NCI-H446 (cell line): ENCODE measurements at regions not wholly inside any gene's neighbourhood (a gene's known extent, or its start where the extent isn't known, plus 50 kb on each side); places are given as distances from the start of the nearest gene placed in this dataset.

Experiments used
- DNase-seq, 2 experiments: peaks; one replicate each; lab custom pipeline; 2025; lab: John Stamatoyannopoulos, UW

DNA sequence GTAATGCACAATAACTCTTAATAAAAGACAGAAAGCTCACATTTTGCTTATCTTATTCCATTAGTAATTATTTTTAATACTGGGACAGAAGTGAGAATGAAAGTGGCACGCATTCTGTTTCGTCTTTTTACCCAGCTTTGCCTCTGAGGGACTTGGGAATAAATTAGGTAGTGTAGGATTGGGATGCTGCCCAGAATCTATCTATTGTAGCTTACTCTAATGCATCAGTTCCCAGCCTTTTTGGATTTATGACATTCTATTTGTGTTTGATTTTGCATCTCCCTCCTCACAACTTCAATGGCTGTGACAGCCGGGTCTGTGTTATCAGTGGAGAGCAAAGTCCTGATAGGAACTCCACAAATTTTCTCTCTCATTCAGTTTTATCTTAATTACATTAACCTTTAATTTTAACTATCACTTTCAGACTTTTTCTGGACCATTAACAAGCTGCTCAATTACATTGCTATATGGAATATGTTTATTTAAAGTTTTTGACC is 62.9 kb upstream of the TULP4 start:
- peak; percentile 11 to 22 for DNase-seq

DNA sequence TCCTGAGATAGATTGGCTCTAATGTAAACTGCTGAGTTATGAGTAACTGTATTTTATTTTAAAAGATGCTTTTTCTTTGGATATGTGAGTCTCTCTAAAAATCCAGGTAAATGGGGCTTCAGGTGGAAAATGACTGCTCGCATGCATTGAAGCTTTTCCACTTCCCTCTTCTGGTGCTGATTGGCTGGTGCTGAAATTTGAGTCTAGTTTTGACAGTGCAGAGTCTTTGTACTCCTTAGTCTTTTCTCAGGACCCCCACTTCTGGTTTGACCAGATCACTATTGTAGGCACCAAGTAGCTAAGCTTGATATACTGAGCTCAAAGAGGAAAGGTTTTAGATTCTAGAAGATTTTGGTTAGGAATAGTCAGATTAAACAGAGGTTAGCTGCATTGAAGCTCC is 60.7 kb upstream of the TULP4 start:
- DNase-seq: no peak

- no peak for DNase-seq
Observed at GRCh38 chr6:158253248-158253647, 59.0 kb upstream of the TULP4 start.

GRCh38 chr6:158255275-158255988 is 56.8 kb upstream of the TULP4 start:
- DNase-seq: no peak

DNA sequence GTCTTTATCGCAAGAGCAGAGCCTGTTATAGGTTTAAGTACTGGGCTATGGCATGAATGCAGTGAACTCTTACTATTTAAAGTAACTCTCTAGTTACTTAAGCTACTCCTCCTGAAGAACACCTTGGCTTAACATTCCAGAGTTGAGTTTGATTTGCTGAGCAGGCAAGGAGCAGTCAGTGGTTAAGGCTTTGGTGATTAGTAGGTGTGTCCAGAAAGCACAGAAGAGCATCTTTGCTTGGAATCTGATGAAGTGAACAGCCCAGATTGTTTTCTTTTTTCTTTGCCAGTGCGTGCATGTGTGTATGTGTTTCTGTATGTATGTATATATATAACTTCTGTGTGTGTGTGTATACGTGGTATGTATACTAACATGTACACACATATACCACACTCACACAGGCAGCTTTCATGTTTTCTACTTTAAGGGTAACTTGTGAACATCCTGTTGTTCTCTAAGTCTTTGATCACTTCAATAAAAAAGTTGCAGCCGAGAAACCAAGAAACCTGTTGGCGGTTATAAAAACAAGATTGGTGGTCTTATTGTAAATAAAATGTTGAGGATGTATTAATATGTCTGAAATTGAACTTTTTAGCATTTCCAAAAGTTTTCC is 56.2 kb upstream of the TULP4 start:
- no peak for DNase-seq

GRCh38 chr6:158256746-158257424 is 55.4 kb upstream of the TULP4 start:
- no peak for DNase-seq

- DNase-seq: no peak
Observed at GRCh38 chr6:158257425-158257759, 54.9 kb upstream of the TULP4 start.

DNA sequence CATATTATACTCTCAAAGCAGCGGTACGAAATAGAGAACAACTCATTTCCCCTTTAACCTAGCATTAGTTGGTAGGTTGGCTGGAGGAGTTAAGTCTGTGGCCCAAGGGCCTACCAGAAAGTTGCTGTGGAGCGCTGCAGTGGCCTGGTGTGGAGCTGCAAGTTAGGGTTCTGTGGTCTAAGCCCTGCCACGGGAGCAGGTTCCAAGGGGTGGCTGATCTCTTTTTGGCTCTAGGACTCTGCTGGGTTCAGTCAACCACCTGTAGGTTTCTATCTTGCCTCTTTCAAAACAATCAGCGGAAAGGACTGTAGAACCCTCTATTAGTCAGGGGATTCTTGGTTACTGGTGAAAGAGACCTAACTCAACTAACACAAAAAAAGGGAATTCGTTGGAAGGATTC is 54.5 kb upstream of the TULP4 start:
- DNase-seq: no peak

- DNase-seq: no peak
Observed at GRCh38 chr6:158259136-158259535, 53.1 kb upstream of the TULP4 start.

DNA sequence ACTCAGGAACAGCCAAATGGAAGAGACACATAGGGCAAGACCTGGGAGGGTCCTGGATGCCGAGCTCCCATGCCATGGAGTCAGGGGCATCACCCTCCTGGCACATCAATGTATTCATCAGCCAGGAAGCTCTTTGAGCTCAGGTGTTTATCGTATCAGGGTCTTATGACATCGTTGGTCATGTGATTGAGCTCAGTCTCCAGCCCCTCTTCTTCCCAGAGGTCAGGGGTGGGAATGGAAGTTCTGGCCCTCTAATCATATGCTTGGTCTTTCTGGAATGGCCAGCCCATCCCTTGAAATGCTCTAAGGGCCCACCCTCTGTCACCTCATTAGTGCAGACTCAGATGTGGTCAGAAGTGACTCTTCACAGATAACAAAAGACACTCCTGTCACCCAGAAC is 52.4 kb upstream of the TULP4 start:
- no peak for DNase-seq

GRCh38 chr6:158262082-158262481 is 50.2 kb upstream of the TULP4 start:
- no peak for DNase-seq
